Endothelial cell of umbilical vein (primary cell): ENCODE measurements at regions not wholly inside any gene's neighbourhood (a gene's known extent, or its start where the extent isn't known, plus 50 kb on each side); places are given as distances from the start of the nearest gene placed in this dataset.

Experiments
- BruUV-seq: library from RNA; stranded (reverse); fragments of 400-500 nt; replicated peaks from 2 replicates; lab custom pipeline; 2021; lab: Mats Ljungman, UMichigan
- CTCF ChIA-PET: fragments of 300-600, 350-600 bp; sonication (Branson Sonifier 250); formaldehyde crosslinking; loops from one replicate; lab custom pipeline; 2021; ENCODE audit warnings: antibody characterized with exemption, inconsistent platforms; lab: Charles Lee
- POLR2A ChIA-PET: fragments of 300-600, 350-600 bp; sonication (Branson Sonifier 250); formaldehyde crosslinking; loops from one replicate; lab custom pipeline; 2021; ENCODE audit warnings: antibody characterized with exemption, inconsistent platforms; lab: Charles Lee
- DNase-seq: peaks from one replicate; pipeline ENCODE4 v3.0.0-alpha.2; 2011; ENCODE audit warnings: low read depth, low spot score
- FAIRE-seq: peaks from 2 replicates; lab custom pipeline; 2011; peaks lifted over from hg19 to GRCh38; lab: Jason Lieb, UNC
- H2AFZ ChIP-seq: 2 replicates; pipeline ENCODE4 v1.6.0; 2012; ENCODE audit warnings: low read depth, low read length, control low read depth, inconsistent platforms
- H3K27ac ChIP-seq: 2 replicates; pipeline ENCODE4 v1.5.1; 2011; ENCODE audit warnings: low read depth, mild to moderate bottlenecking, control low read depth, low read length, moderate library complexity; ENCODE audit not compliant: insufficient read depth
- H3K27me3 ChIP-seq, 2 experiments: 2 replicates each; pipeline versions ENCODE4 v1.6.0 to v1.6.1; 2011; ENCODE audit warnings: low read length in 2 of 2, mixed read lengths in 1 of 2; ENCODE audit not compliant: control insufficient read depth in 2 of 2, insufficient read depth in 2 of 2
- H3K36me3 ChIP-seq, 2 experiments: 2 replicates in 1 of 2; 3 replicates in 1 of 2; pipeline ENCODE4 v1.5.1; 2011; ENCODE audit warnings: low read length in 2 of 2, mild to moderate bottlenecking in 1 of 2, moderate library complexity in 1 of 2; ENCODE audit not compliant: control insufficient read depth in 2 of 2, insufficient read depth in 2 of 2; ENCODE audit errors: extremely low read depth in 1 of 2
- H3K4me1 ChIP-seq: 3 replicates; pipeline ENCODE4 v1.5.1; 2011; ENCODE audit warnings: mild to moderate bottlenecking, low read length; ENCODE audit not compliant: control insufficient read depth, insufficient read depth; ENCODE audit errors: extremely low read depth
- H3K4me2 ChIP-seq: 2 replicates; pipeline ENCODE4 v1.6.1; 2011; ENCODE audit warnings: low read length, control low read depth, mixed read lengths; ENCODE audit not compliant: insufficient read depth
- H3K4me3 ChIP-seq, 3 experiments: fragments of 200-600 bp in 1 of 3; sonication (generic), shearing (Covaris generic) in 1 of 3; replicated peaks in 1 of 3; 2 replicates each; pipeline ENCODE4 v1.5.1; 2011 to 2016; ENCODE audit warnings: control low read depth in 3 of 3, low read length in 3 of 3, mild to moderate bottlenecking in 2 of 3, inconsistent platforms in 1 of 3, low read depth in 1 of 3, moderate library complexity in 1 of 3; ENCODE audit not compliant: insufficient read depth in 1 of 3
- H3K79me2 ChIP-seq: 2 replicates; pipeline ENCODE4 v1.6.0; 2012; ENCODE audit warnings: low read length, inconsistent platforms; ENCODE audit not compliant: control insufficient read depth, insufficient read depth
- H3K9ac ChIP-seq: replicated peaks from 2 replicates; pipeline ENCODE3; 2011; ENCODE audit warnings: low read length, control low read depth; ENCODE audit not compliant: insufficient read depth; ENCODE audit errors: extremely low read depth
- H3K9me1 ChIP-seq: replicated peaks from 3 replicates; pipeline ENCODE4 v1.6.0; 2011; ENCODE audit warnings: mild to moderate bottlenecking, low read length; ENCODE audit not compliant: control insufficient read depth, insufficient read depth; ENCODE audit errors: extremely low read depth
- H3K9me3 ChIP-seq: replicated peaks from 2 replicates; pipeline ENCODE4 v1.5.1; 2012; ENCODE audit warnings: low read length, inconsistent platforms; ENCODE audit not compliant: control insufficient read depth, insufficient read depth
- H4K20me1 ChIP-seq: replicated peaks from 2 replicates; pipeline ENCODE3; 2011; ENCODE audit warnings: mild to moderate bottlenecking, low read length; ENCODE audit not compliant: control insufficient read depth, insufficient read depth; ENCODE audit errors: extremely low read depth
- CTCF ChIP-seq, 2 donors: IDR thresholded peaks; 1 replicate in 1 of 2; 2 replicates in 1 of 2; pipeline ENCODE4 v1.5.1; 2011; ENCODE audit warnings: low read length in 2 of 2, mild to moderate bottlenecking in 2 of 2, moderate library complexity in 2 of 2, control low read depth in 1 of 2, inconsistent platforms in 1 of 2, low read depth in 1 of 2; ENCODE audit not compliant: insufficient read depth in 1 of 2; ENCODE audit errors: extremely low read depth in 1 of 2
- EZH2 ChIP-seq: IDR thresholded peaks from 2 replicates; pipeline ENCODE4 v1.6.1; 2012; ENCODE audit warnings: borderline replicate concordance, low read depth, mild to moderate bottlenecking, moderate library complexity, low read length, inconsistent platforms; ENCODE audit not compliant: severe bottlenecking
- FOS ChIP-seq: IDR thresholded peaks from 2 replicates; pipeline ENCODE4 v1.6.1; 2011; ENCODE audit warnings: mild to moderate bottlenecking, low read length, moderate library complexity, borderline replicate concordance; ENCODE audit not compliant: insufficient read depth
- GATA2 ChIP-seq: IDR thresholded peaks from 2 replicates; pipeline ENCODE4 v1.7.0; 2011; ENCODE audit warnings: low read depth, mild to moderate bottlenecking, moderate library complexity, mixed read lengths, low read length; ENCODE audit not compliant: insufficient read length, insufficient read depth
- JUN ChIP-seq: IDR thresholded peaks from 2 replicates; pipeline ENCODE4 v1.6.1; 2011; ENCODE audit warnings: borderline replicate concordance, low read depth; ENCODE audit not compliant: insufficient read length, insufficient read depth
- MAX ChIP-seq: IDR thresholded peaks from 2 replicates; pipeline ENCODE4 v1.6.1; 2011; ENCODE audit not compliant: insufficient read depth, insufficient read length
- MYC ChIP-seq: IDR thresholded peaks from one replicate; pipeline ENCODE4 v1.6.1; 2011; ENCODE audit warnings: mild to moderate bottlenecking, low read depth, low read length
- POLR2A ChIP-seq: IDR thresholded peaks from 2 replicates; pipeline ENCODE4 v1.6.1; 2012; ENCODE audit warnings: low read depth, mild to moderate bottlenecking, control low read depth, low read length
- POLR2AphosphoS5 ChIP-seq: IDR thresholded peaks from 2 replicates; pipeline ENCODE4 v1.6.1; 2012; ENCODE audit warnings: low read depth, mild to moderate bottlenecking, control low read depth, low read length, moderate library complexity; ENCODE audit not compliant: insufficient read depth
- dilution Hi-C: fragments of 300-500 bp; cut with MboI; formaldehyde crosslinking; loops from one replicate; pipeline ENCODE4 v1.15.0; 2019; ENCODE audit warnings: low sequenced_read_pairs; ENCODE audit not compliant: extremely low pct_ligation_motif_present
- intact Hi-C: fragments of 100-400 bp; cut with micrococcal nuclease; formaldehyde crosslinking; loops from one replicate; pipeline ENCODE4 v1.10.0; 2022

GRCh38 chr4:27701606-27702005 lies 841.0 kb downstream of the STIM2 start:
- no peaks in the 10 kb centered on the region for H3K9me1 ChIP-seq
- dilution Hi-C loops = no loop called here

More at GRCh38 chr4:27701606-27702005, 841.0 kb downstream of the STIM2 start:
- FAIRE-seq (no peak), DNase-seq (no peak)
- intact Hi-C loops = no loop called here
- no peaks in the 10 kb centered on the region for H3K79me2 ChIP-seq
- H3K9ac ChIP-seq = no peak overlapping the region
- no peak overlapping the region for H3K4me3 ChIP-seq
- H3K4me1 ChIP-seq = no peaks in the 10 kb centered on the region
- no peaks in the 10 kb centered on the region for H3K27me3 ChIP-seq
- no peaks in the 10 kb centered on the region for H4K20me1 ChIP-seq
- H3K36me3 ChIP-seq = no peaks in the 10 kb centered on the region
- no peak overlapping the region for H3K27ac ChIP-seq
- ChIA-PET POLR2A (no interaction called here), CTCF (no interaction called here)
- TF ChIP-seq FOS (no peak), MAX (no peak), EZH2 (no peak), CTCF (IDR thresholded peaks at IDR 0.05; ENCODE audit: extremely low read depth in 1 of 2, insufficient read depth in 1 of 2, low read depth in 1 of 2, low read length in 2 of 2) (no peak), GATA2 (no peak), POLR2AphosphoS5 (no peak), POLR2A (no peak), MYC (no peak), JUN (no peak)
- no peaks in the 10 kb centered on the region for H3K9me3 ChIP-seq
- no peak overlapping the region for H2AFZ ChIP-seq
- H3K4me2 ChIP-seq = no peak overlapping the region
- BruUV-seq = no TSS peak
